Duodenal mucosa (tissue), 2 donors: ENCODE measurements at regions not wholly inside any gene's neighbourhood (a gene's known extent, or its start where the extent isn't known, plus 50 kb on each side); places are given as distances from the start of the nearest gene placed in this dataset.
"Not testable (repeated sequence)": the region's sequence is repeated elsewhere in the genome, so short reads cannot be mapped to it uniquely, and the experiment has no call there.

Experiments
- H3K27ac ChIP-seq: one replicate; pipeline ENCODE4 v1.7.0; 2013; ENCODE audit warnings: low read depth, low read length
- H3K27me3 ChIP-seq, 2 donors: one replicate each; pipeline ENCODE4 v1.7.0; 2013; ENCODE audit warnings: low read length in 2 of 2, control low read depth in 1 of 2; ENCODE audit not compliant: insufficient read depth in 2 of 2, control insufficient read depth in 1 of 2
- H3K36me3 ChIP-seq, 2 donors: one replicate each; pipeline ENCODE4 v1.7.0; 2013; ENCODE audit warnings: low read length in 2 of 2, control low read depth in 1 of 2; ENCODE audit not compliant: insufficient read depth in 2 of 2, control insufficient read depth in 1 of 2
- H3K4me1 ChIP-seq, 2 donors: one replicate each; pipeline ENCODE4 v1.7.0; 2013; ENCODE audit warnings: low read length in 2 of 2, control low read depth in 1 of 2; ENCODE audit not compliant: insufficient read depth in 2 of 2, control insufficient read depth in 1 of 2
- H3K4me3 ChIP-seq, 2 donors: one replicate each; pipeline ENCODE4 v1.7.0; 2013; ENCODE audit warnings: low read length in 2 of 2, low read depth in 1 of 2
- H3K9ac ChIP-seq, 2 donors: one replicate each; pipeline ENCODE4 v1.7.0; 2013; ENCODE audit warnings: low read length in 2 of 2, low read depth in 1 of 2
- H3K9me3 ChIP-seq, 2 donors: one replicate each; pipeline ENCODE4 v1.7.0; 2013; ENCODE audit warnings: low read length in 2 of 2, control low read depth in 1 of 2; ENCODE audit not compliant: control insufficient read depth in 1 of 2

GRCh38 chr13:62418872-62419271, 1003.2 kb upstream of the PCDH20 start:
- no peaks in the 10 kb centered on the region for H3K9me3 ChIP-seq
- no peaks in the 10 kb centered on the region for H3K4me1 ChIP-seq
- H3K9ac ChIP-seq, result no peak overlapping the region
- H3K27me3 ChIP-seq, result no peaks in the 10 kb centered on the region
- no peak overlapping the region for H3K4me3 ChIP-seq
- H3K36me3 ChIP-seq, result no peaks in the 10 kb centered on the region
- no peak overlapping the region for H3K27ac ChIP-seq

GRCh38 chr13:62418376-62418775, 1002.7 kb upstream of the PCDH20 start:
- H3K9ac ChIP-seq, result no peak overlapping the region
- no peaks in the 10 kb centered on the region for H3K27me3 ChIP-seq
- no peak overlapping the region for H3K4me3 ChIP-seq
- H3K36me3 ChIP-seq, result no peaks in the 10 kb centered on the region
- no peaks in the 10 kb centered on the region for H3K9me3 ChIP-seq
- H3K4me1 ChIP-seq, result no peaks in the 10 kb centered on the region
- H3K27ac ChIP-seq, result no peak overlapping the region

DNA sequence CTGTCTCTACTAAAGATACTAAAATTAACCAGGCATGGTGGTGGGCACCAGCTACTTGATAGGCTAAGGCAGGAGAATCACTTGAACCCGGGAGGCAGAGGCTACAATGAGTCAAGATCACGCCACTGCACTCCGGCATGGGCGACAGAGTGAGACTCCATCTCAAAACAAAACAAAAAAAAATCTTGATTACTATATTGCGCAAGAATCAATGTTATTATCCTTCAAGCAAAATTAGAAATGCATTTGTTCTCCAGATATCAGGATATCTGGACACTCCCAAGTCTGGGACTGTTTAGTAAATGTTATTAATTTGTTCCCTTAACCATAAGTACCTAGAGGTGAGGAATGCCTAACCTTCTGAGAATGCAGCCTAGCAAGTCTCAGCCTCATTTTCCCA, 992.2 kb upstream of the PCDH20 start:
- Histone ChIP-seq H3K4me1 (no peaks in the 10 kb centered on the region), H3K27ac (no peak overlapping the region), H3K36me3 (no peaks in the 10 kb centered on the region), H3K27me3 (no peaks in the 10 kb centered on the region), H3K9me3 (peaks cover 4 to 12% of the 10 kb centered on the region in 2 donors), H3K4me3 (no peak overlapping the region), H3K9ac (no peak overlapping the region)

DNA sequence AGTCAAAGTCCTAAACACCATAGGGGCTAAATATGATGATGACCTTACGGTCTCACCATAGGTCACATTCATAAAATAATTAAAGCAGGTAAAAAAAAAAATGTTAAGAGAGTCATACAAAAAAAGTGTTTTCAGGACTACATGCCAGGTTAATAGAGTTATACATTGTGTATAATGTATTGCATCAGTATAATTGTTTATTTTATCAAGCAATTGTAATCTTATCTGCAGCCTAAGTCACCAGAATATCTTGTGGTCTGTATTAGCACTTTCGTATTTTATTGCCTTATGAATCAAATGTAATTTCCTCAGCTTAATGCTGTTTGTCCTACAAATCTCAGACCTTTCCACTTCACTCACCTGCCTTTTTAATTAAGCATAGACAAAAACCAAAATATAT, 972.9 kb upstream of the PCDH20 start:
- Histone ChIP-seq H3K4me3 (no peak overlapping the region), H3K4me1 (no peaks in the 10 kb centered on the region), H3K27me3 (no peaks in the 10 kb centered on the region)

DNA sequence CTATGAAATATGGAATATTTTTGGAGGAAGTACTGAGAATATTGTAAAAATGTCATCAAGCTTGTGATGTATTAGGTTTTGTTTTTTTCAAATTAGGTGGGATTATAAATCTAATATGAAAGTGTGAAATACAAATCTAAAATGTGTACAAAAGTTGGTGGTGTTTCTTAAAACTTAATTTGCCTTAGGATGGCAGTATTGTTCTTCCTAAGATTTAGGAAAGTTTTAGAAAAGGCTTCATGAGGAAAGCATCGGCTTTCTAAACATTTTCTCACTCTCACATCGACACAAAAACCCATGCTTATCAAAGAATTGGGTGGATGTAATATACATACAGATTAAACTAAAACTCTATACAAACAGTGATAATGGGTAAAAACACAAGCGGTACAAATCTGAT, 972.0 kb upstream of the PCDH20 start:
- H3K27ac ChIP-seq, result no peak overlapping the region

More for the DNA sequence above, 972.9 kb upstream of the PCDH20 start:
- H3K9me3 ChIP-seq, result peaks cover 0 to 4% of the 10 kb centered on the region in 2 donors
- no peak overlapping the region for H3K9ac ChIP-seq
- H3K36me3 ChIP-seq, result no peaks in the 10 kb centered on the region
- H3K27ac ChIP-seq, result no peak overlapping the region

GRCh38 chr13:62379241-62379640, 963.6 kb upstream of the PCDH20 start:
- not testable (repeated sequence) for H3K4me3 ChIP-seq, H3K4me1 ChIP-seq, H3K36me3 ChIP-seq, H3K9me3 ChIP-seq, H3K9ac ChIP-seq, H3K27me3 ChIP-seq, H3K27ac ChIP-seq

More for the DNA sequence above, 972.0 kb upstream of the PCDH20 start:
- Histone ChIP-seq H3K4me3 (no peak overlapping the region), H3K9ac (no peak overlapping the region), H3K36me3 (no peaks in the 10 kb centered on the region), H3K27me3 (no peaks in the 10 kb centered on the region), H3K4me1 (no peaks in the 10 kb centered on the region), H3K9me3 (no peaks in the 10 kb centered on the region)

- Histone ChIP-seq H3K4me3 (no peak overlapping the region), H3K9me3 (no peaks in the 10 kb centered on the region), H3K27me3 (no peaks in the 10 kb centered on the region), H3K27ac (no peak overlapping the region), H3K36me3 (no peaks in the 10 kb centered on the region), H3K4me1 (no peaks in the 10 kb centered on the region), H3K9ac (no peak overlapping the region)
Observed at GRCh38 chr13:62377838-62378237, 962.2 kb upstream of the PCDH20 start.

DNA sequence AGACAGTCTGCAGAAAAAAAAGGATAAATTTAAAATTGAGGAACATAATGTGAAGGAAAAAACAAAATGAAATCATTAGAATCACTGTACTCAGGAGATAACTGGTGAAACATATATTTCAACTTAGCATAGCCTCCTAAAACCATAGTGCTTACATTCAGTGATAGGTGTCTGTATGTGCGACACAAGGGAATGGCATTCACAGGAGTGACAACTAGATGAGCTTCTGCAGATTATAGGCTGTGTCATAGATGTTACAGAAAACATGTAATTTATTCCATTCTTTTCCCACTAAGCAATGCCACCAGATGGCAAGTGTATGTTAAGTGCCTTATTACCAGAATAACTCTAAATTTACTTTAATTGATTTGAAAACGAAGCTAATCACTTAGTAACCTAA, 960.0 kb upstream of the PCDH20 start:
- no peaks in the 10 kb centered on the region for H3K36me3 ChIP-seq
- no peak overlapping the region for H3K27ac ChIP-seq
- no peaks in the 10 kb centered on the region for H3K4me1 ChIP-seq
- H3K4me3 ChIP-seq, result no peak overlapping the region
- no peak overlapping the region for H3K9ac ChIP-seq
- no peaks in the 10 kb centered on the region for H3K27me3 ChIP-seq
- H3K9me3 ChIP-seq, result no peaks in the 10 kb centered on the region

DNA sequence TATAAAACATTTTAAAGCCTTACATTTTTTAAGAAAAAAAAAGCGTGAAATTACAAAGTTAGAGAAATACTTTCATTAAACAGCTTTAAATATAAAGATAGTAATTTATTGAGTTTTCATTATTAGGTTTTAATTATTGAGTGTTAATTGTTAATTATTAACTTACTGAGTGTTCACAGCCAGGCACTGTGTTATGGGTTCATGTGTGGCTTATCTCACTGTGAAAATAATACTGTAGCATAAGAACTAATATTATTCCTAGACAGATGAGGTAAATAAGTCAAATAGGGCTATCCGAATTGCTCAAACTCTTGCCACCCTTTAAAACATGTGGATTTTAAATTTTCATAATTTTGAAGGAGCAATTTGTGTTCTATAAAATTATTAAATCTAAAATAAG, 956.1 kb upstream of the PCDH20 start:
- Histone ChIP-seq H3K4me3 (no peak overlapping the region), H3K9ac (no peak overlapping the region)

DNA sequence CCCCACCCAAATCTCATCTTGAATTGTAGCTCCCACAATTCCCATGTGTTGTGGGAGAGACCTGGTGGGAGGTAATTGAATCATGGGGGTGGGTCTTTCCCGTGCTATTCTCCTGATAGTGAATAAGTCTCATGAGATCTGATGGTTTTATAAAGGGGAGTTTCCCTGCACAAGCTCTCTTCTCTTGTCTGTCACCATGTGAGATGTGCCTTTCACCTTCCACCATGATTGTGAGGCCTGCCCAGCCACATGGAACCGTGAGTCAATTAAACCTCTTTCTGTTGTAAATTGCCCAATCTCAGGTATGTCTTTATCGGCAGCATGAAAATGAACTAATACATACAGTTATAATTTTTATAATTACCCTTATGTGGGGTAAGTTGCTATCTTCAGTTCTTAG, 952.3 kb upstream of the PCDH20 start:
- not testable (repeated sequence) for H3K9me3 ChIP-seq, H3K27ac ChIP-seq, H3K9ac ChIP-seq

More for the DNA sequence above, 956.1 kb upstream of the PCDH20 start:
- Histone ChIP-seq H3K27me3 (no peaks in the 10 kb centered on the region), H3K36me3 (no peaks in the 10 kb centered on the region), H3K9me3 (no peaks in the 10 kb centered on the region), H3K4me1 (no peaks in the 10 kb centered on the region), H3K27ac (no peak overlapping the region)

DNA sequence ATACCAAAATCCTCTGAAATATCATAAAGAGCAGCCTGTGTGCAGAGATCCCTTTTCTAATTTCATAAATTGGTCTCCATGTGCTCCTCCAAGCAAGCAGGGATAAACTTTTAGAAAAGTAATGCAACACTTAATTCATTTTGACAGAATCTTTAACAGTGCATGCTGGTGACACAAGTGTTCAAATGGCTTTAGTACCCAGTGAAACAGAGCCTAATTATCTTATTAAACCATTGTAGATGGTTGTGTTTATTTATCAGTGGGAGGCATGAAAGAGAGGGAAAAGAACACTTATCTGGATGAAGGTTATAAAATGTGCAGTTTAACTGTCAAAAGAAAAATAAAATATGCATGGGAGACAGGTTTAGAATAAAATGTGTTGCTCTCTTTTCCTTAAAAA, 945.0 kb upstream of the PCDH20 start:
- Histone ChIP-seq H3K4me1 (no peaks in the 10 kb centered on the region), H3K9ac (no peak overlapping the region), H3K27ac (no peak overlapping the region), H3K27me3 (no peaks in the 10 kb centered on the region), H3K9me3 (peaks cover 0 to 3% of the 10 kb centered on the region in 2 donors), H3K36me3 (no peaks in the 10 kb centered on the region), H3K4me3 (no peak overlapping the region)

More for the DNA sequence above, 952.3 kb upstream of the PCDH20 start:
- H3K27me3 ChIP-seq, H3K36me3 ChIP-seq, H3K4me3 ChIP-seq, H3K4me1 ChIP-seq: not testable (repeated sequence)
